Gastroesophageal sphincter (tissue), 4 donors: ENCODE measurements at regions not wholly inside any gene's neighbourhood (a gene's known extent, or its start where the extent isn't known, plus 50 kb on each side); places are given as distances from the start of the nearest gene placed in this dataset.

Source experiments
- ATAC-seq: fragments of 150-250 bp; one replicate; pipeline ENCODE4 v1.9.1; 2016; ENCODE audit warnings: mild to moderate bottlenecking, moderate library complexity
- H3K27ac ChIP-seq, 4 donors: fragments of 200-600 bp; sonication (generic) in 3 of 4; 1 replicate in 3 of 4; 2 replicates in 1 of 4; pipeline ENCODE4 v1.5.1; 2016 to 2019
- H3K27me3 ChIP-seq: fragments of 200-600 bp; sonication (generic); one replicate; pipeline ENCODE4 v1.5.1; 2019
- H3K36me3 ChIP-seq, 2 donors: fragments of 200-600 bp; sonication (generic); one replicate each; pipeline ENCODE4 v1.5.1; 2019; ENCODE audit warnings: control low read depth in 1 of 2
- H3K4me1 ChIP-seq, 3 donors: fragments of 200-600 bp; sonication (generic); 1 replicate in 2 of 3; 2 replicates in 1 of 3; pipeline ENCODE4 v1.5.1; 2016 to 2019; ENCODE audit warnings: control low read depth in 2 of 3
- H3K4me3 ChIP-seq, 2 donors: fragments of 200-600 bp; sonication (generic); one replicate each; pipeline ENCODE4 v1.5.1; 2019; ENCODE audit warnings: mild to moderate bottlenecking in 1 of 2, moderate library complexity in 1 of 2
- H3K9me3 ChIP-seq, 3 donors: fragments of 200-600 bp; sonication (generic); one replicate each; pipeline ENCODE4 v1.5.1; 2017 to 2019; ENCODE audit warnings: control low read depth in 2 of 3
- EP300 ChIP-seq: sonication (generic); formaldehyde crosslinking; IDR thresholded peaks from one replicate; pipeline ENCODE4 v1.6.1; 2017; ENCODE audit warnings: antibody characterized with exemption, mild to moderate bottlenecking
- POLR2A ChIP-seq, 2 donors: fragments of 450-650 bp; IDR thresholded peaks; one replicate each; pipeline ENCODE4 v1.6.1; 2017; ENCODE audit warnings: antibody characterized with exemption in 2 of 2, mild to moderate bottlenecking in 2 of 2, moderate library complexity in 1 of 2
- POLR2AphosphoS5 ChIP-seq: sonication (generic); formaldehyde crosslinking; IDR thresholded peaks from one replicate; pipeline ENCODE4 v1.6.1; 2017; ENCODE audit warnings: antibody characterized with exemption
- WGBS, 2 donors: methylation state at CpG; one replicate each; pipeline ENCODE4 v1.1.5; 2018; ENCODE audit warnings: low coverage in 1 of 2; 5-methylcytosine and 5-hydroxymethylcytosine counted together
- TF ChIP-seq, protein P1 (sequence below), 4 experiments: fragments of 200-600 bp in 2 of 4; fragments of 450-650 bp in 2 of 4; sonication (generic) in 1 of 4; IDR thresholded peaks; one replicate each; pipeline ENCODE4 v1.5.1; 2017 to 2019; ENCODE audit warnings: antibody characterized with exemption in 4 of 4, mild to moderate bottlenecking in 2 of 4, moderate library complexity in 2 of 4

DNA sequence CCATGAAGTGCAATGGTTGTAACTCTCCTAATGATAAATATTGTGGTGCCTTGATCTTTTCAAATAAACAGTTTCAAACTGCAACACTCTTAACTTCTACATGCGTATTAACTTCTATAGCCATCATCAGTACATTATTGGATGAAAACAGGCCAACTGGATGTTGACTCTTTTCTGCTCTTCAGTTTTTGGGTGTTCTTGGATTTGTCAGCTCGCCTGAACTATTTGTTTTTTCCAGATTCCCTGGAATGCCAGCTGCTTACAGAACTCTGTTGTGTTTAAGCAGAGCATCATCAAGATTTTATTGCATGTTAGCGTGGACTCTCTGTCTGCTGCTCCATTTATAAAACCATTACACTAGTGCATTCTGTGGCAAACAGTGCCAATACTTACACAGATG, 626.1 kb downstream of the HDGFL1 start:
- no peaks in the 10 kb centered on the region for H3K4me1 ChIP-seq
- H3K27ac ChIP-seq: no peak overlapping the region
- H3K36me3 ChIP-seq: no peaks in the 10 kb centered on the region
- TF ChIP-seq, protein P1, sequence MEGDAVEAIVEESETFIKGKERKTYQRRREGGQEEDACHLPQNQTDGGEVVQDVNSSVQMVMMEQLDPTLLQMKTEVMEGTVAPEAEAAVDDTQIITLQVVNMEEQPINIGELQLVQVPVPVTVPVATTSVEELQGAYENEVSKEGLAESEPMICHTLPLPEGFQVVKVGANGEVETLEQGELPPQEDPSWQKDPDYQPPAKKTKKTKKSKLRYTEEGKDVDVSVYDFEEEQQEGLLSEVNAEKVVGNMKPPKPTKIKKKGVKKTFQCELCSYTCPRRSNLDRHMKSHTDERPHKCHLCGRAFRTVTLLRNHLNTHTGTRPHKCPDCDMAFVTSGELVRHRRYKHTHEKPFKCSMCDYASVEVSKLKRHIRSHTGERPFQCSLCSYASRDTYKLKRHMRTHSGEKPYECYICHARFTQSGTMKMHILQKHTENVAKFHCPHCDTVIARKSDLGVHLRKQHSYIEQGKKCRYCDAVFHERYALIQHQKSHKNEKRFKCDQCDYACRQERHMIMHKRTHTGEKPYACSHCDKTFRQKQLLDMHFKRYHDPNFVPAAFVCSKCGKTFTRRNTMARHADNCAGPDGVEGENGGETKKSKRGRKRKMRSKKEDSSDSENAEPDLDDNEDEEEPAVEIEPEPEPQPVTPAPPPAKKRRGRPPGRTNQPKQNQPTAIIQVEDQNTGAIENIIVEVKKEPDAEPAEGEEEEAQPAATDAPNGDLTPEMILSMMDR (IDR thresholded peaks at IDR 0.05): no peak
- TF ChIP-seq POLR2A (IDR thresholded peaks at IDR 0.05) (no peak), EP300 (no peak), POLR2AphosphoS5 (no peak)
- no peak for ATAC-seq
- no peaks in the 10 kb centered on the region for H3K27me3 ChIP-seq
- no peak overlapping the region for H3K4me3 ChIP-seq
- WGBS, 2 donors: 100% methylated on average over 3 of the region's 3 CpGs; no CpG with 5 or more reads in 1 of the 2 donors
- H3K9me3 ChIP-seq: no peaks in the 10 kb centered on the region

DNA sequence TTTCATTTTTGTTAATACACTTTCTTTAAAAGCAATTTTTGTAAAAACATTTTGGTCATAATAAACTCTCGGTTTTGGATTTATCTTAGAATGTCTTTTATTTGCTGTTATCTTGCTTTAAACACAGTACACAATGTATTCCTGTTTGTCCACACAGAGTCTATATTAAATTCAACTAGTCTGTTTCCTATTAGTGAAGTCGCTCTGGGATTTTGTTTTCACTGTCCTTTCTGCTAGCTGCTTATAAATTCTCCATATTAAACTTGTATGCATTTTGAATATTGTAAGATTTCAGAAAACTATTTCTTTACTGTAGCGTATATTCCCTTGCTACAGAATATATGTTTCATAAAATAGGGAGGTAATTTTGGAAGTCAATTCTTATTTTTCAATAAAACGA, 630.2 kb downstream of the HDGFL1 start:
- Histone ChIP-seq H3K36me3 (no peaks in the 10 kb centered on the region), H3K9me3 (no peaks in the 10 kb centered on the region), H3K27ac (no peak overlapping the region), H3K4me3 (no peak overlapping the region), H3K4me1 (no peaks in the 10 kb centered on the region), H3K27me3 (no peaks in the 10 kb centered on the region)
- TF ChIP-seq EP300 (no peak), POLR2A (IDR thresholded peaks at IDR 0.05) (no peak), POLR2AphosphoS5 (no peak)
- TF ChIP-seq, protein P1 (IDR thresholded peaks at IDR 0.05): no peak
- no peak for ATAC-seq
- WGBS, 2 donors: 90 to 97% methylated on average over 4 of the region's 4 CpGs

DNA sequence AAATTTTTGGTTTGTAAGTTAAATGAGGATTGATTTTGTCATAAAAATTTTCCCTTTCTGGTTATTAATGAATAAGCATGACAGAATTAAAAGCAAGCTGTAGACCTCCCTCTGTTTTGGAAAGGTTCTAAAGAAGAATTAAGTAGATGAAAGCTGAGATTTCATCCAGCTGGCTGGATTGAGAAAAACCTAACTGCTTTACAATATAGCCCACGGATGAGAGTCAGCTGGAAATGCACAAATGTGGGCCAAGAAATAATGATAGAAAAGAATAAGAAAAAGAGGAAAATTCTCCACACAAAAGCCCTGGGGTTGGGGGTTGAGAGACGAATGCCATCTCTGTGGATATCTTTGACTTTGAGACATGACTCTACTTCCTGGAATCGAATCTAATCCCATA, 631.6 kb downstream of the HDGFL1 start:
- no peak for TF ChIP-seq EP300
- no peak for TF ChIP-seq POLR2A (IDR thresholded peaks at IDR 0.05)
- H3K36me3 ChIP-seq: no peaks in the 10 kb centered on the region
- 47 to 81% methylated on average over 2 to 3 of the region's 3 CpGs for WGBS, 2 donors
- no peak overlapping the region for H3K27ac ChIP-seq
- H3K4me3 ChIP-seq: no peak overlapping the region
- H3K4me1 ChIP-seq: no peaks in the 10 kb centered on the region
- H3K27me3 ChIP-seq: no peaks in the 10 kb centered on the region
- no peaks in the 10 kb centered on the region for H3K9me3 ChIP-seq
- no peak for ATAC-seq

DNA sequence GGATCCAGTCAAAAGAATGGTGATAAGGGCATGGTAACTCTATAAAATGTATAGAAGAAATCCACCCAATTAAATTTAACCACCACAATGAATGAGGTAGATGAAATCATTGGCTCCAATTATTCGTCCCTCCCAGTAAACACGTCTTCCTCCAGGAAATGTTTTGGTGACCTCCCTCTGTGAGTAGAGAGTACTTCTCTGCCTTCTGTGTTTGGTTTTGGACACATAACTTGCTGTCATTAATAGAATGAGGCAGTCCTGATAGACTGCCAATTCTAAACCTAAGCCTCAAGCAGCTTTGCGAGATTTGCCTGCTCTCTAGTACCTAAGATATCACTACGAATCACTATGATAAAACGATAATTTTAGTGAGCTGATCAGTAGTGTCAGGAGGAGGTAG, 632.8 kb downstream of the HDGFL1 start:
- Histone ChIP-seq H3K27me3 (no peaks in the 10 kb centered on the region), H3K27ac (no peak overlapping the region), H3K36me3 (no peaks in the 10 kb centered on the region), H3K9me3 (no peaks in the 10 kb centered on the region), H3K4me1 (no peaks in the 10 kb centered on the region), H3K4me3 (no peak overlapping the region)
- TF ChIP-seq EP300: no peak
- TF ChIP-seq POLR2A (IDR thresholded peaks at IDR 0.05): no peak
- TF ChIP-seq, protein P1 (IDR thresholded peaks at IDR 0.05): no peak
- no peak for TF ChIP-seq POLR2AphosphoS5
- 65 to 69% methylated on average over 5 of the region's 5 CpGs for WGBS, 2 donors
- ATAC-seq: no peak

DNA sequence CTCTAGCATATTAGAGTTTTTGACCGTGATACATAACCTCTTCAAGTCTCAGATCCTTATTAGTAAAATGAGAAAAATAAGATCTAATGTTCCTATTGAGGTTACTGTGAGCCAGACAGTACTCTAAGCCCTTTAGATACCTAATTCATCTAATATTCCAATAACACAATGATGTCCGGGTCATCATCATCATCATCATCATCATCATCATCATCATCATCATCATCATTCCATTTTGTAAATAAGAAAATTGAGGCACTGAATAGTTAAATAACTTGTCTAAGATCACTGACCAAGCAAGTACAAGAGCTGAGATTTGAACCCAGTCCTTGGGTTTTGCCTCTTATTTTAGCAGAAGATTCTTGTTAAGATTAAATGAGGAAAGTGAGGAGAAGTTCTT, 643.0 kb downstream of the HDGFL1 start:
- WGBS, 2 donors: 91 to 100% methylated on average over 1 of the region's 2 CpGs
- H3K27ac ChIP-seq: no peak overlapping the region
- TF ChIP-seq POLR2AphosphoS5 (no peak), EP300 (no peak), POLR2A (IDR thresholded peaks at IDR 0.05) (no peak)
- TF ChIP-seq, protein P1 (IDR thresholded peaks at IDR 0.05): no peak
- no peaks in the 10 kb centered on the region for H3K27me3 ChIP-seq
- H3K4me3 ChIP-seq: no peak overlapping the region
- H3K36me3 ChIP-seq: no peaks in the 10 kb centered on the region
- H3K4me1 ChIP-seq: no peaks in the 10 kb centered on the region
- ATAC-seq: no peak
- H3K9me3 ChIP-seq: no peaks in the 10 kb centered on the region
